BLaER1 treated with 17β-estradiol and CSF1 and Interleukin-3, amounts not matched to agents 10 nM and 100 nM (cell line): ENCODE measurements at regions not wholly inside any gene's neighbourhood (a gene's known extent, or its start where the extent isn't known, plus 50 kb on each side); places are given as distances from the start of the nearest gene placed in this dataset.

ENCODE experiments used
- H3K27ac ChIP-seq, 11 experiments: shearing (Covaris generic); formaldehyde crosslinking; 2 replicates each; pipeline ENCODE4 v1.8.1; 2022
- H3K27me3 ChIP-seq, 11 experiments: shearing (Covaris generic); formaldehyde crosslinking; 2 replicates each; pipeline ENCODE4 v1.8.1; 2022
- H3K36me3 ChIP-seq, 11 experiments: shearing (Covaris generic); formaldehyde crosslinking; 2 replicates each; pipeline ENCODE4 v1.8.1; 2022
- H3K4me1 ChIP-seq, 10 experiments: shearing (Covaris generic); formaldehyde crosslinking; 2 replicates each; pipeline ENCODE4 v1.8.1; 2022
- H3K4me2 ChIP-seq, 11 experiments: shearing (Covaris generic); formaldehyde crosslinking; 2 replicates each; pipeline ENCODE4 v1.8.1; 2022
- H3K4me3 ChIP-seq, 10 experiments: shearing (Covaris generic); formaldehyde crosslinking; 2 replicates each; pipeline ENCODE4 v1.8.1; 2022
- H3K9ac ChIP-seq, 11 experiments: shearing (Covaris generic); formaldehyde crosslinking; 2 replicates each; pipeline ENCODE4 v1.8.1; 2022
- H3K9me3 ChIP-seq, 11 experiments: shearing (Covaris generic); formaldehyde crosslinking; replicated peaks in 1 of 11; 2 replicates each; pipeline ENCODE4 v1.8.1; 2022
- H4K20me1 ChIP-seq, 11 experiments: shearing (Covaris generic); formaldehyde crosslinking; 2 replicates each; pipeline ENCODE4 v1.8.1; 2022
- Cebpa-rat ChIP-seq, 11 experiments: shearing (Covaris generic); IDR thresholded peaks; 2 replicates each; pipeline ENCODE4 v1.8.1; 2022

- no peak for TF ChIP-seq Cebpa-rat (IDR thresholded peaks at IDR 0.05)
- Histone ChIP-seq H3K4me2 (no peak overlapping the region), H3K9ac (no peak overlapping the region), H3K4me3 (no peak overlapping the region), H3K36me3 (no peaks in the 10 kb centered on the region), H3K27me3 (peaks cover 0 to 59% (median 0%) of the 10 kb centered on the region in 11 experiments; a peak in 8 of 22 replicates), H3K27ac (no peak overlapping the region), H3K4me1 (no peaks in the 10 kb centered on the region), H3K9me3 (peaks cover 0 to 10% (median 0%) of the 10 kb centered on the region in 11 experiments; a peak in 5 of 22 replicates), H4K20me1 (no peaks in the 10 kb centered on the region)
Measured at GRCh38 chr5:92581690-92582089, 999.3 kb downstream of the NR2F1-AS1 start.

GRCh38 chr5:92581249-92581648 lies 999.8 kb downstream of the NR2F1-AS1 start:
- no peak for TF ChIP-seq Cebpa-rat (IDR thresholded peaks at IDR 0.05)
- Histone ChIP-seq H3K9me3 (peaks cover 0 to 14% (median 0%) of the 10 kb centered on the region in 11 experiments; a peak in 5 of 22 replicates), H3K36me3 (no peaks in the 10 kb centered on the region), H3K9ac (no peak overlapping the region), H3K4me1 (no peaks in the 10 kb centered on the region), H3K27me3 (peaks cover 0 to 64% (median 1%) of the 10 kb centered on the region in 11 experiments; a peak in 11 of 22 replicates), H3K4me3 (no peak overlapping the region), H3K27ac (no peak overlapping the region), H4K20me1 (peaks cover 0 to 2% (median 0%) of the 10 kb centered on the region in 11 experiments; a peak in 1 of 22 replicates), H3K4me2 (no peak overlapping the region)

GRCh38 chr5:92580814-92581213 lies 1000.2 kb downstream of the NR2F1-AS1 start:
- H3K4me3 ChIP-seq = no peak overlapping the region
- H3K9ac ChIP-seq = no peak overlapping the region
- H3K27ac ChIP-seq = no peak overlapping the region
- peaks cover 0 to 68% (median 6%) of the 10 kb centered on the region in 11 experiments; a peak in 11 of 22 replicates for H3K27me3 ChIP-seq
- no peak overlapping the region for H3K4me2 ChIP-seq
- H3K4me1 ChIP-seq = no peaks in the 10 kb centered on the region
- TF ChIP-seq Cebpa-rat (IDR thresholded peaks at IDR 0.05) = no peak
- peaks cover 0 to 15% (median 0%) of the 10 kb centered on the region in 11 experiments; a peak in 5 of 22 replicates for H3K9me3 ChIP-seq
- H4K20me1 ChIP-seq = peaks cover 0 to 4% (median 0%) of the 10 kb centered on the region in 11 experiments; a peak in 1 of 22 replicates
- H3K36me3 ChIP-seq = no peaks in the 10 kb centered on the region

- TF ChIP-seq Cebpa-rat (IDR thresholded peaks at IDR 0.05) = no peak
- H3K27ac ChIP-seq = no peak overlapping the region
- peaks cover 0 to 90% (median 17%) of the 10 kb centered on the region in 11 experiments; a peak in 11 of 22 replicates for H3K27me3 ChIP-seq
- H4K20me1 ChIP-seq = peaks cover 0 to 4% (median 0%) of the 10 kb centered on the region in 11 experiments; a peak in 1 of 22 replicates
- peak overlapping the region in 4 of 11 experiments; percentile 3 to 31 (median 17); a peak in 4 of 22 replicates for H3K4me2 ChIP-seq
- no peak overlapping the region for H3K4me3 ChIP-seq
- no peak overlapping the region for H3K9ac ChIP-seq
- no peaks in the 10 kb centered on the region for H3K36me3 ChIP-seq
- peaks cover 0 to 9% (median 0%) of the 10 kb centered on the region in 10 experiments; a peak in 4 of 20 replicates for H3K4me1 ChIP-seq
- peaks cover 0 to 8% (median 0%) of the 10 kb centered on the region in 11 experiments; a peak in 1 of 22 replicates for H3K9me3 ChIP-seq
Measured at GRCh38 chr5:92574023-92574422, 1007.0 kb downstream of the NR2F1-AS1 start.

GRCh38 chr5:92568522-92568921 lies 1012.5 kb downstream of the NR2F1-AS1 start:
- H3K4me2 ChIP-seq = no peak overlapping the region
- peaks cover 0 to 91% (median 11%) of the 10 kb centered on the region in 11 experiments; a peak in 11 of 22 replicates for H3K27me3 ChIP-seq
- no peaks in the 10 kb centered on the region for H4K20me1 ChIP-seq
- TF ChIP-seq Cebpa-rat (IDR thresholded peaks at IDR 0.05) = no peak
- no peaks in the 10 kb centered on the region for H3K36me3 ChIP-seq
- no peaks in the 10 kb centered on the region for H3K4me1 ChIP-seq
- H3K9ac ChIP-seq = no peak overlapping the region
- no peaks in the 10 kb centered on the region for H3K9me3 ChIP-seq
- H3K4me3 ChIP-seq = no peak overlapping the region
- no peak overlapping the region for H3K27ac ChIP-seq

GRCh38 chr5:92567831-92568450 lies 1013.1 kb downstream of the NR2F1-AS1 start:
- Histone ChIP-seq H4K20me1 (no peaks in the 10 kb centered on the region), H3K9me3 (no peaks in the 10 kb centered on the region), H3K36me3 (no peaks in the 10 kb centered on the region), H3K27me3 (peaks cover 0 to 91% (median 6%) of the 10 kb centered on the region in 11 experiments; a peak in 11 of 22 replicates), H3K4me3 (no peak overlapping the region), H3K9ac (no peak overlapping the region), H3K4me2 (no peak overlapping the region), H3K4me1 (no peaks in the 10 kb centered on the region), H3K27ac (no peak overlapping the region)
- TF ChIP-seq Cebpa-rat (IDR thresholded peaks at IDR 0.05) = no peak

GRCh38 chr5:92566113-92566786 lies 1014.8 kb downstream of the NR2F1-AS1 start:
- H3K4me3 ChIP-seq = no peak overlapping the region
- H3K4me2 ChIP-seq = no peak overlapping the region
- no peaks in the 10 kb centered on the region for H3K9me3 ChIP-seq
- H3K36me3 ChIP-seq = no peaks in the 10 kb centered on the region
- H3K27me3 ChIP-seq = peaks cover 0 to 91% (median 0%) of the 10 kb centered on the region in 11 experiments; a peak in 9 of 22 replicates
- no peak overlapping the region for H3K9ac ChIP-seq
- H4K20me1 ChIP-seq = no peaks in the 10 kb centered on the region
- no peaks in the 10 kb centered on the region for H3K4me1 ChIP-seq
- no peak for TF ChIP-seq Cebpa-rat (IDR thresholded peaks at IDR 0.05)
- H3K27ac ChIP-seq = no peak overlapping the region

GRCh38 chr5:92565673-92566072 lies 1015.3 kb downstream of the NR2F1-AS1 start:
- H3K36me3 ChIP-seq = no peaks in the 10 kb centered on the region
- H3K9me3 ChIP-seq = no peaks in the 10 kb centered on the region
- H3K4me1 ChIP-seq = no peaks in the 10 kb centered on the region
- no peak overlapping the region for H3K4me3 ChIP-seq
- no peak for TF ChIP-seq Cebpa-rat (IDR thresholded peaks at IDR 0.05)
- H4K20me1 ChIP-seq = no peaks in the 10 kb centered on the region; a peak in 1 of 22 replicates
- H3K27me3 ChIP-seq = peaks cover 0 to 93% (median 0%) of the 10 kb centered on the region in 11 experiments; a peak in 9 of 22 replicates
- no peak overlapping the region for H3K4me2 ChIP-seq
- no peak overlapping the region for H3K9ac ChIP-seq
- no peak overlapping the region for H3K27ac ChIP-seq

- H3K4me1 ChIP-seq = no peaks in the 10 kb centered on the region
Measured at GRCh38 chr5:92562065-92562464, 1019.0 kb downstream of the NR2F1-AS1 start.

More at GRCh38 chr5:92562065-92562464, 1019.0 kb downstream of the NR2F1-AS1 start:
- H3K36me3 ChIP-seq = no peaks in the 10 kb centered on the region
- H3K4me2 ChIP-seq = no peak overlapping the region
- H3K9ac ChIP-seq = no peak overlapping the region
- H3K4me3 ChIP-seq = no peak overlapping the region
- H4K20me1 ChIP-seq = peaks cover 0 to 14% (median 0%) of the 10 kb centered on the region in 11 experiments; a peak in 3 of 22 replicates
- no peaks in the 10 kb centered on the region for H3K9me3 ChIP-seq
- no peak for TF ChIP-seq Cebpa-rat (IDR thresholded peaks at IDR 0.05)
- H3K27me3 ChIP-seq = peaks cover 0 to 95% (median 0%) of the 10 kb centered on the region in 11 experiments; a peak in 11 of 22 replicates
- H3K27ac ChIP-seq = no peak overlapping the region
